Chondrocyte (in vitro differentiated cells): ENCODE measurements at regions not wholly inside any gene's neighbourhood (a gene's known extent, or its start where the extent isn't known, plus 50 kb on each side); places are given as distances from the start of the nearest gene placed in this dataset.
"Not testable (repeated sequence)": the region's sequence is repeated elsewhere in the genome, so short reads cannot be mapped to it uniquely, and the experiment has no call there.

ENCODE experiments used
- DNase-seq: peaks from one replicate; pipeline ENCODE4 v3.0.0; 2021; ENCODE audit warnings: mixed read lengths, low spot score
- H3K27ac Mint-ChIP-seq: one replicate; pipeline ENCODE4 v1.8.0; 2021; ENCODE audit warnings: mild to moderate bottlenecking, moderate library complexity, mixed read lengths; ENCODE audit not compliant: unreplicated experiment
- H3K27me3 Mint-ChIP-seq: 2 replicates; pipeline ENCODE4 v1.8.0; 2021; ENCODE audit warnings: low read depth, mixed read lengths
- H3K36me3 Mint-ChIP-seq: 2 replicates; pipeline ENCODE4 v1.8.0; 2021; ENCODE audit warnings: low read depth, mixed read lengths
- H3K4me1 Mint-ChIP-seq: 2 replicates; pipeline ENCODE4 v1.8.0; 2021; ENCODE audit warnings: low read depth, mild to moderate bottlenecking, mixed read lengths
- H3K4me3 Mint-ChIP-seq: one replicate; pipeline ENCODE4 v1.8.0; 2021; ENCODE audit warnings: mild to moderate bottlenecking, moderate library complexity, mixed read lengths; ENCODE audit not compliant: unreplicated experiment
- H3K9me3 Mint-ChIP-seq: 2 replicates; pipeline ENCODE4 v1.8.0; 2021; ENCODE audit warnings: low read depth, mixed read lengths
- CTCF ChIP-seq: fragments of 200-600 bp; sonication (generic); IDR thresholded peaks from 2 replicates; pipeline ENCODE4 v1.5.0; 2021; ENCODE audit warnings: antibody characterized with exemption, mild to moderate bottlenecking, moderate library complexity

- H3K36me3 Mint-ChIP-seq = no peaks in the 10 kb centered on the region
- H3K4me3 Mint-ChIP-seq = no peak overlapping the region
- peak; percentile 77 for DNase-seq
- peaks cover 10% of the 10 kb centered on the region for H3K4me1 Mint-ChIP-seq
- no peak overlapping the region for H3K27ac Mint-ChIP-seq
- peak; percentile 40 for TF ChIP-seq CTCF
- peaks cover 81% of the 10 kb centered on the region for H3K27me3 Mint-ChIP-seq
- no peaks in the 10 kb centered on the region for H3K9me3 Mint-ChIP-seq
These were observed 65.5 kb upstream of the WNT4 start for GRCh38 chr1:22208268-22208972.

GRCh38 chr1:22208973-22209378 is 66.1 kb upstream of the WNT4 start:
- no peak for TF ChIP-seq CTCF
- Mint-ChIP-seq H3K27ac (no peak overlapping the region), H3K36me3 (no peaks in the 10 kb centered on the region), H3K4me1 (peaks cover 10% of the 10 kb centered on the region), H3K27me3 (peaks cover 78% of the 10 kb centered on the region), H3K9me3 (no peaks in the 10 kb centered on the region), H3K4me3 (no peak overlapping the region)
- DNase-seq = peak; percentile 56

- peaks cover 2% of the 10 kb centered on the region for H3K4me1 Mint-ChIP-seq
- H3K27me3 Mint-ChIP-seq = peaks cover 83% of the 10 kb centered on the region
- no peak overlapping the region for H3K27ac Mint-ChIP-seq
- H3K4me3 Mint-ChIP-seq = no peak overlapping the region
- H3K36me3 Mint-ChIP-seq = no peaks in the 10 kb centered on the region
- no peak for TF ChIP-seq CTCF
- H3K9me3 Mint-ChIP-seq = no peaks in the 10 kb centered on the region
- DNase-seq = peak; percentile 40
These were observed 67.3 kb upstream of the WNT4 start for GRCh38 chr1:22210176-22210575.

GRCh38 chr1:22210636-22211035 is 67.7 kb upstream of the WNT4 start:
- DNase-seq = peak; percentile 54
- no peak overlapping the region for H3K27ac Mint-ChIP-seq
- no peaks in the 10 kb centered on the region for H3K4me1 Mint-ChIP-seq
- no peak for TF ChIP-seq CTCF
- no peaks in the 10 kb centered on the region for H3K9me3 Mint-ChIP-seq
- H3K36me3 Mint-ChIP-seq = no peaks in the 10 kb centered on the region
- peaks cover 78% of the 10 kb centered on the region for H3K27me3 Mint-ChIP-seq
- no peak overlapping the region for H3K4me3 Mint-ChIP-seq

- not testable (repeated sequence) for H3K9me3 Mint-ChIP-seq, H3K36me3 Mint-ChIP-seq, H3K27ac Mint-ChIP-seq, H3K4me3 Mint-ChIP-seq, H3K4me1 Mint-ChIP-seq
- peak; percentile 7 for DNase-seq
- H3K27me3 Mint-ChIP-seq = peaks cover 80% of the 10 kb centered on the region
These were observed 68.6 kb upstream of the WNT4 start for GRCh38 chr1:22211459-22211858.
